GM21529 (cell line): ENCODE measurements at regions not wholly inside any gene's neighbourhood (a gene's known extent, or its start where the extent isn't known, plus 50 kb on each side); places are given as distances from the start of the nearest gene placed in this dataset.
"Not testable (repeated sequence)": the region's sequence is repeated elsewhere in the genome, so short reads cannot be mapped to it uniquely, and the experiment has no call there.

ENCODE experiments used
- ATAC-seq: cut with Tn5 transposase; IDR thresholded peaks from one replicate; pipeline ENCODE4 v1.9.1; 2021; ENCODE audit not compliant: unreplicated experiment

DNA sequence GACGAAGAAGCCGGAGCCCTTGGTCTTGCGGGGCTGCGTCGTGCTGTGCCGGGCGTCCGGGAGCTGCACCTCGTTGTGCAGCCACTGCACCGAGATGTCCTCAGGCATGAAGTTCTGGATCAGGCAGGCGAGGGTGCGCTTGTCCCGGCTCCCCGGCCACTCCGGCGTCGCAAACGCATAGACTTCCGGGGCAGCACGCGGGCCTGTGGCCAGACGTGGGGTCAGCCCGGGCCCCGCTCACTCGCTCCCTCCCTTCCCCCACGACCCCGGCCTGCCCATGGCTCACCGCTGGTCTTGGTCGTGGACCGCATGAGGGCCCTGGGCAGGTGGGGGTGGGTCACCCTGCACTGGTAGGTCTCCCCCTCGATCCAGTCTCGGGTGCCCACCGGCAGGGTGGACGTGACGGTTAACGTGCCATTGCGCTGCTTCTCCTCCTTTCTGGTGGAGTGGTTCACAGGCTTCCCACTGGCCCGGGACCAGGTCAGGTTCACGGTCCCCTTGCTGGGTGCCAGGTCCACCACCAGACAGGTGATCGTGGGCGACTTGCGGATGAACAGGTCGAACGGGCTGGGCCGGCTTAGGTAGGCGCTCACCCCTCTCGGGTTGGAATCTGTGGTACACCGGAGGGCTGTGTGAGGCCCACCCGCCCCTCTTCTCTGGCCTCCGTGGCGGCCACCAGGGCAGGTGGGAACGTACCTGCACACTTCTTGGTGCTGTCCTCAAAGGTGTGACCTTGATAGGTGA is 74.0 kb downstream of the TMEM121 start:
- not testable (repeated sequence) for ATAC-seq

DNA sequence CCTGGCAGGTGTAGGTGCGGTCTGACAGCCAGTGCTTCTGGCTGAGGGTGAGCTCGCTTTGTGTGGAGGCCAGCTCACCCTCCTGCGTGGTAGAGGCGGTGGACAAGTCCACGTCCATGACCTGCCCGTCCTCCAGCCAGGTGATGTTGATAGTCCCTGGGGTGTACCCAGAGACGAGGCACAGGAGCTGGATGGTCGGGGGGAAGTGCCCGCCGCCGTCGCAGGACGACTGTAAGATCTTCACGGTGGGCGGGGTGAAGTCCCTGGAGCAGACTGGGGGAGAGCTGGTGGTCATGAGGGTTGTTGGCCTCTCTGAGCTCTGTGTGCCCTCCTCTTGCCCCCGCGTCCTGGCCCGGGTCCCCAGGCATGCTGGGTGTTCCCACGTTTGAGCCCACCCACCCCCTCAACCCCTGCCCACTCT is 74.6 kb downstream of the TMEM121 start:
- no peak for ATAC-seq

DNA sequence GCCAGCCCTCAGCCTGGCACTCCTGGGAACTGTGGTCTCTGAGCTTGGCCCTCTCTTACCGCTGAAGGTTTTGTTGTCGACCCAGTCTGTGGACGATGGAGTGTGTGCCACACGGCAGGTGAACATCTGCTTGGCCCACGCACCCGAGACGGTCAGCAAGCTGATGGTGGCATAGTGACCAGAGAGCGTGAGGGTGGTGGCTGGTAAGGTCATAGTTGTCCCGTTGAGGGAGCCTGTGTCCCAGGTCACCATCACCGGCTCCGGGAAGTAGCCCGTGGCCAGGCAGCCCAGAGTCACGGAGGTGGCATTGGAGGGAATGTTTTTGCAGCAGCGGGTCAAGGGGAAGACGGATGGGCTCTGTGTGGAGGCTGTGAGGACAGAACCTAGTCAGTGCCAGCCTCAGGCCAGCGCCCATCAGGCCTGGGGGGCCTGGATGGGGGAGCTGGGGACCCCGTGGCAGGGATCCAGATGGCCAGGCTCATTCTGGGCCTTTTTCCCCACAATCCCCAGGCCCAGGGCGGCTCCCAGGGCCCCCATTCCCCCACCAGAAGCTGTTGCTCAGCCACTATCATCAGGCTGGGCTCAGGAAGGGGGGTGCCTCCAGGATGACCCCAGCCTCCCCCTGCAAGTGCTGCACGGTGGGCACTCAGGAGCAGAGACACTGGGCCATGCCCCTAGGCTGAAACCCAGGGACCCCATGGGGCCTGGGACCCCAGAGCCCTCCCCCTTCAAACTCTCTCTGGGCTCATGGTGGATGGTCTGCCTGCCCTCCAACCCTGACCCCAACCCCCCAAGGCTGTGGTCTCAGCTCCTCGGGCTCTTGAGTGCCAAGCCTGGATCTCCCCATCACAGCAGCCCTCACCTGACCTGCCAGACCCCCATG is 75.2 kb downstream of the TMEM121 start:
- ATAC-seq, result no peak

DNA sequence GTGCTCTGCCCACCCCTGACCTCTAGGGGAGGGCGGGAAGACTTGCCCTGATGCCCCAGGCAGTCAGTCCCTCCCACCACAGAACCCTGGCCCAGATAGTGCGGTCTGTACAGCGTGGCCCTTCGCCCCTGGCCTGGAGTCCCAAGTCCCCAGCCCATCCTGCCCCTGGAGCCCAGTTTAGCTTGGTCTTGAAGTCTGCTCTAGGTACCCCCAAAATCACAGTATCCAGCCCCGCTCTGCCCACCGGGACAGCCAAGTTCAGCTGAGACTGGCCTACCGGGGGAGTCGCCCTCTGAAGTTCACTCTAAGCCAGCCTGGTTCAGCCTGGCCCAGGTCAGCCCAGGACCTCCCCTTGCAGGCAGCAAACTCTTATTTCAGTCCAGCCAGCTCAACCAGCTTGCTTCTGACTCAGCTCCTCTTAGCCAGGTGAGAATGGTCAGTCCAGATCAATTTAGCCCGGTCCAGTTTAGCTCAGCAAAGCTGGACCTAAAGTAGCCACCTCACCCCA is 75.9 kb downstream of the TMEM121 start:
- no peak for ATAC-seq

DNA sequence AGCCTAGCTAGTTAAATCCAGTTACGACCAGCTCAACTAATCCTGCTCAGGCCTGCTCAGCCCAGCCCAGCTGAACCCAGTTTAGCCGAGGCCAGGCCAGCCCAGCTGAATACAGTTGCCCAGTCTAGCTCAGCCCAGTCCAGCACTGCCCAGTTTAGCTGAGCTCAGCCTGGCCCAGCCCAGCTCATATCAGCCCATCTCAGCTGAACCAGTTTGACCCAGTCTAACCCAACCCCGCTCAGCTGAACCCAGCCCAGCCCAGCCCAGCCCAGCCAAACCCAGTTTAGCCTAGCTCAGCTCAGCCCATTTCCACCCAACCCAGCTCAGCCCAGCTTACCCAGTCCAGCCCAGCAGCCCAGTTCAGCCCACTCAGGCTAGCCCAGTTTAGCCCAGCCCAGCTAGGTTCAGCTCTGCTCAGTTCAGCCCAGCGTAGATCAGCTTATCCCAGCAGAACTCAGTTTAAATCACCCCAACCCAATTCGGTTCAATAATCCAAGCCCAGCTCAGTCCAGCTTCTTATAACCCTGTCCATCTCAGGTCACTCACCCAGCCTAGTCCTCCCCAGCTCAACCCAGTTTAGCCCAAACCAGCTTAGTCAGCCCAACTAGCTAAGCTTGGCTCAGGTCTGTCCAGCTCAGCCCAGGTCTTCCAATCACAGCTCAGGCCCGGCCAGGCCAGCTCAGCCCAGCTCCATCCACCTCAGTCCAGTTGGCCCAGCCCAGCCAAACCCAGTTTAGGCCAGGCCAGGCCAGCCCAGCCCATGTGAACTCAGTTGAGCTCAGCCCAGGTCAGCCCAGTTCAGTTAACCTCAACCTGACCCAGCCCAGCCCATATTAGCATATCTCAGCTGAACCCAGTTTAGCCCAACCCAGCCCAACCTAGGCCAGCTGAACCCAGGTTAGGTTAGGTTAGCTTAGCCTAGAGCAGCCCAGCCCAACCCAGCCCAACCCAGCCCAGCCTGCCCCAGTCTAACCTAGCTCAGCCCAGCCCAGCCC is 76.7 kb downstream of the TMEM121 start:
- ATAC-seq, result no peak

DNA sequence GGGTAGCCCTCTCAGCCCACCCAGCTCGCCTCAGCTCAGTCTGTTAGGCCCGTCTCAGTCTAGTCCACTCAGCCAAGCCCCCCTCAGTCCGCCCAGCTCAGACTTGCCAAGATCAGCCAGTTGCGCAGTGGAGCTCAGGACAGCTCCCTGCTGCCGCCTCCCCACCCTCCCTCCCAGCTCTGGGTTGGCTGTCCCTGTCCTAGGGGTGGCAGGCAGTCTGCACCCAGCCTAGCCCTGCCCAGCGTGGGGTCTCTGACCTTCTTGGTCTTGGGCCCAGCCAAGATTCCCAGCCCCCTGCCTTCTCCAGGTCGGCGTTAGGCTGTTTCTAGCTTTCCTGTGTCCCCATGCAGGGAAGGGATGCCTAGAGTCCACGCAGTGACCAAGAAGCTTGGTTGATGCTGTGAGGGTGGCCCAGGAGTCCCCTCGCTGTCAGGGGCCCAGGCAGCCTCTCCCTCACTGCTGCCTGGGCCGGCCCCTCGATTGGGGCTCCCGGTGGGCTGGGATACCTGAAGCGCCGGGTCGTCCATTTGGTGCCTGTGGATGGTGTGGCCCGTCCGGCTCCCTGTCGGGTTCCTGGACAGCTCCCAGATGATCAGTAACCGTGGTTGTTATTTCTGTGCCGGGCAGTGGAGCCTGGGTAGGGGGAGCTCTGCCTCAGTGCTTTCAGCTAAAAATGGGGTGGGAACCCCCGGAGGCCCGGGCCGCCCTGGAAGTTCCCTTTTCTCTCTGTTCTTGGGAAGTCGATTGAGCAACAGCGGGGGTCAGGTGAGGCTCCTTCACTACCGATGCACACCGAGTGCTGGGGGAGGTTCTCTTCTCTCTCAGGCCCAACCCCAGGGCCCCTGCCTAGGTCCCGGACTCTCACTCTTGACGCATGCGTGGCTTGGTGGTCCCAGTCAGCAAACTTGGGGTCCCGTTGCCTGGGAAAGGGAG is 78.4 kb downstream of the TMEM121 start:
- not testable (repeated sequence) for ATAC-seq

DNA sequence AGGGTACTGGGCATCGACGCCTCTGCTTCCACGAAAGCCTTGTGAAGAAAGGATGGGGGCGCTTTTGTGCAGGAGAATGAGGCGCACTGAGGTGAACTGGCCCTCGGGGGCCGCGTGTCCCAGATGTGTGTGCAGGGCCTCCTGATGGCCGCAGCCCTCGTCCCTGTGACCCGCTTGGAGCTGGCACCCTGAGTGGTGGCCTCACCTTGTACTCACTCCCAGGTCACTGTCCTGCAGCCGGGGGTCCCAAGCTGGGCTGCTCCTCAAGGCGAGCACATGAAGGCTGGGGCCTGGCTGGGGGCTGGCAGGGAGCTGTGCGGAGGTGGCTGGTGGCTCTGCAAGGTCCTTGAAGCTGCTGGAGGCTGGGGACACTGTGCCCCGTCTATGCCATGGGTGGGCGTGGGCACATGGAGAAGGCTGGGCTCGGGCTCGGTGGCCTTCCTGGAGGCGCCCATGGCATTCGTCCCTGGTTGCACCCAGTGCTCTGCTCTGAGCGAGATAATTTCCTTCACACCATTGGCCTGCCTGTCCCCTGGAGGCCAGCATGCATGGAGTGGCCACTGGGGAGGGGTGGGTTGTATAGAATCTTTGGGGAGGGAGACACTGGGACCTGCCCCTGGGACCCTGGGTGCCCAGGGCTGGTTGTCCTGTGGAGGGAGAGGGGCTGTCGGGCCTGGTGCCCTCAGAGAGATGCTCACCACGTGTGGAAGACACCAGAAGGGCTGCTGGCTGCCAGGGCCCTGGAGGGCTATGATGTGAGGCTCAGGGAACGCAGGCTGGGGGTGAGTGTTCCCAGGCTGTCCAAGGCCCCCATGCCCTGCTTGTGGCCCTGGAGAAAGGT is 79.3 kb downstream of the TMEM121 start:
- no peak for ATAC-seq

DNA sequence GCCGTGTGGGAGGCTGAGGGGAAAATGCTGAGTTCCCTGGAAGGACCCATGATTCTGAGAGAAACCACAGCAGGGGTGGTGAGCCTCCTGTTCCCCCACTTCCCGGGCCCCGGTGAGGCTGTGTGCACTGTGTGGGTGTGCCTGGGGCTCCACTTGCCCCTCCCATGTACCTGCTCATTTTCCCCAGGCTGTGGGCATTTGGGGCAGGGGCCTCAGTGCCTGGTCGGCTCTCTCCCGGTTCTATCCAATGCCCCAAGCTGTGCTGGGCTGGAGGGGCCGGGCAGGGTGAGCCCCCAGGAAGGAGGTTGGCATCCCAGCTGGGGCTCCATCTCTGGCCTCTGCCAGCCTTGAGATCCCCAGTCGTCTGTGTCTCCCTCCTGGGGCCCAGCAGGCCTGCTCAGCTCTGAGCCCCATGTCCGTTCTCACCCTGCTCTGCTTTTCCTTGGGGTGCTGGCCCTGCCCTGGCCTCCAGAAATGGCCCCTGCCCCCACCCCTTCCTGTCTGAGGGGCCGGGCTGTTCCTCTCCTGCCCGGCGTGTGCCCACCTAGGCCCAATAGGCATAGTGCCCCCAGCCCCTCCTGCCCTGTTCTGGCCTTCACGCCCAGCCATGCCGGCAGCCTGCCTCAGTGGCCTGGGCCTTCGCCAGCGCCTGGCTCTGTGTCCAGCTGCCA is 80.1 kb downstream of the TMEM121 start:
- not testable (repeated sequence) for ATAC-seq

DNA sequence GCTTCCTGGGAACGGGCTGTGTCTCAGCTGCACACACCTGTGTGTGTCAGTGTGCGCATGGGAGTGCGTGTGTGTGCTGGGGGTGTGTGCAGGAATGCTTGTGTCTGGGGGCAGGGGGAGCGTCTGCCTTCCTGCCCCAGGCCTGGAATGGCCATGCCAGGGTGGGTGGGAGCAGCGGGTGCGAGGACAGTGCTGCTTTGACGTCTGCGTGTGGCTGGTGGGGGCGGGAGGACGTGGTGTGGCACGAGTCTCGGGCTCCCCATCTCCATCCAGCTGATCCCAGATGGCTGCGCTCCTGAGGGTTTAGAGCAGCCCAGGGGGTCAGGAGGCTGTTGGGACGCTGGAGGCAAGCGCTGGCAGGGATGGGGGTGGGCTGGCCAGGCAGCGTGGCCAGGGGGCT is 80.6 kb downstream of the TMEM121 start:
- not testable (repeated sequence) for ATAC-seq

DNA sequence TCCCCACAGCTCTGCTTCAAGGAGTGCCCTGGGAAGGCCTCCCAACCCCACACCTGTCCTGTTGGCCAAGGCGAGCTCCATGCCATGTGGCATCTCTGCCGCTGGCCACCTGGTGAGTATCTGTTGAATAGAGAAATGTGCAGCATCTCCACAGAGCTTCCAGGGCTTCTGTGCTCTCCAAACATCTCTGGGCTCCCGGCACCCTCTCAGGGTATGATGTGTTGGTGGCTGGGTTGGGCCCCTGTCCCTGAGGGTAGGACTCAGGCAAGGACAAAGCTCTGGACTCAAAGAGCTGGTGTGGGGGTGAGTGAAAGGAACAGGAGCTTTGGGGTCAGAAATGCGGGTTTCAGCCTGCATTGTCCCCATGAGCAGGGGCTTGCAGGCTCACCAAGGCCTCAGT is 88.6 kb downstream of the TMEM121 start:
- ATAC-seq, result not testable (repeated sequence)

DNA sequence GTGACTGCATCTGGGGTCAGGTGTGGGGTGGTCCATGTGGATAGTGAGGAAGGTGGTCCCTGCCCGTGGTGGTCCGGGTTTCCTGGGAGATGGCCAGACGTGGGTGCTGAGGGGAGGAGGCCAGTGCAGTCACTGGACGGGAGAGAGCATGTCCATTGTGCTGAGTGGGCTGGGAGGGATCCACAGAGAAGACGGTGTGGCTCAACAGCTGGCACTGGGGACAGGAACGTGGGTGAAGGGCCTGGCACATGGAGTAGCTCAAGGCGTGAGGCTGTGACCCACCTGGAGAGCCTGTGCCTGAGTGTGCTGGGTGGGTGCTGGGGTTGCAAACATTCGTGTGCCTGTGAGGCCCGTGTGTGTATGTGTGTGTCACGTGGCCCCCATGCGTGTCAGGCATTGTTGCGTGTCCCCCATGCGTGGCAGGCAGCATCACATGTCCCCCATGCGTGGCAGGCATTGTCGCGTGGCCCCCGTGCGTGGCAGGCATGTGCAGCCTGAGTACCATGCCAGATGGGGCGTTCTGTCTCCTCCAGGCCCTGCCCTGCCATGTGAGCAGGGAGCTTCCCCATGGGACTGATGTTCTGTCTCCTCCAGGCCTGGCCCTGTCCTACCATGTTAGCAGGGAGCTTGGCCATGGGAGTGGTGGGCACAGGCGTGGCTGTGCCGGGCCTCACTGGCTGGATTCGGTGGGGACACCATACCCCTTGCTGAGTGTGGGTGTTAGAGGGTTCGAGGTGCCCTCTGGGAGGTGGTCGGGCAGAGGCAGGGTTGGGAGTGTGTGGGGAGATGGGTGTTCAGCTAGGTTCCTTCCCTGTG is 89.8 kb downstream of the TMEM121 start:
- not testable (repeated sequence) for ATAC-seq

DNA sequence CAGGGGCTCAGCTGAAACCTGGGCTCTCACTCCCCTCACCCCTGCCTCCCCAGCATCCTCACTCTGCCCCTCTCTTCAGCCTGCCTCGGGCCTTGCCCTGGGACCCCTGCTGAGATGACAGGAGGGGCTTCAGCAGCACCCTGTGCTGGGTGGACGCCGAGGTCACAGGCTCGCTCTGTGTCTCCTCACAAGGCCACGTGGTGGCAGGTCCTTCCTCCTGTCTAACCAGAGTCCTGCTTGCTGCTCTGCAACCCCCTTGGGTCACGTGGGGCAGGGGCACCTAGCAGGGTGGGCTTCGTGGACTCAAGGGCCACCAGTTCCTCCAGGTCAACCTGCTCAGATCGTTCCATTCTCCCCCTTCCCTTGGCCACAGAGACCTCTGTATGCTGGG is 90.4 kb downstream of the TMEM121 start:
- ATAC-seq, result no peak

DNA sequence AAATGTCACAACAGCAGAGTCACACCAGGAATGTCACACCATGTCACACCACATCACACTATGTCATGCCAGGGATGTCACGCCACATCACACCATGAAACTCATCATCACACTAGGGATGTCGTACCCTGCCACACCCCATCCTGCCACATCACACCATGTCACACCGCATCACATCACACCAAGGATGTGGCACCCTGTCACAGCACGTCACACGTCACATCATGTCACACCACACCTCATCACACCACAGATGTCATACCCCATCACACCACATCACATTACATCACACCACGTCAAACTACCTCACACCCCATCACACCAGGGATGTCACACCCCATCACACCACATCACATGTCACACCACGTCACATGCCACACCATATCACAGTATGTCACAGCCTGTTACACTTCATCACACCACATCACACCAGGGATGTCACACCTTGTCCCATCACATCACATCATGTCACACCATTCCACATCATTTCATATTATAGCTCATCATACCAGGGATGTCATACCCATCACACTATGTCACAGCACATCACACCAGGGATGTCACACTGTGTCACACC is 90.9 kb downstream of the TMEM121 start:
- no peak for ATAC-seq

DNA sequence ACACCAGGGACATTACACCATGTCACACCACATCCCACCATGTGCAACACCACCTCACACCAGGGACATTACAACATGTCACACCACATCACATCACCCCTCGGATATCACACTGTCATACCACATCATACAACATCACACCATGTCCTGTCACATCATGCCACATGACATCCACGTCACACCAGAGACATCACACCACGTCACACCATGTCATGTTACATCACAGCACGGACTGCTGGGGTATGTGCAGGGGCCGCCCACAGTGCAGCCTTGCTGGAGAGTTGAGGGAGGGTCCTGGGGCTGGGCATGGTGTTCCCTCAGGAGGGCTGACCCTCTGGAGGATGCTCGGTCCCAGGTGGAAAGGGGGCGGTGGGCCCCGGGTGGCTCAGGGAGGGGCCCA is 91.4 kb downstream of the TMEM121 start:
- not testable (repeated sequence) for ATAC-seq

DNA sequence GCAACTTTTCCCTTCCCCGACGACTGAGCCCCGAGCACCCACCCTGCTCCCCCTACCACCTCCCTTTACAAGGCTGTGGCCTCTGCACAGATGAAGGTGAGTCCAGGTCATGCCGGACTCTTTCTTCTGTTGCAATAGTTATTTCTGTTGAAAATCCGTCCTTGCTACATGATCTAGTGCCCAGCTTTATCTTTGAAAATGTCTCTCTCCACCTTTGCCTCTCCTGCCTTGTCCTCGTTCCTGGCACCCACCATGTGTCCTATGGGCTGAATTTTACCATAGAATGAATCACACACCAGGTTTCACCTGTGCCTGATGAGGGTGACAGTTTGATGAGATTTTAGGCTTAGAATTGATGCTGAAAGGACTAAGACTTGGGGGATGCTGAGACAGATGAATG is 92.9 kb downstream of the TMEM121 start:
- not testable (repeated sequence) for ATAC-seq

DNA sequence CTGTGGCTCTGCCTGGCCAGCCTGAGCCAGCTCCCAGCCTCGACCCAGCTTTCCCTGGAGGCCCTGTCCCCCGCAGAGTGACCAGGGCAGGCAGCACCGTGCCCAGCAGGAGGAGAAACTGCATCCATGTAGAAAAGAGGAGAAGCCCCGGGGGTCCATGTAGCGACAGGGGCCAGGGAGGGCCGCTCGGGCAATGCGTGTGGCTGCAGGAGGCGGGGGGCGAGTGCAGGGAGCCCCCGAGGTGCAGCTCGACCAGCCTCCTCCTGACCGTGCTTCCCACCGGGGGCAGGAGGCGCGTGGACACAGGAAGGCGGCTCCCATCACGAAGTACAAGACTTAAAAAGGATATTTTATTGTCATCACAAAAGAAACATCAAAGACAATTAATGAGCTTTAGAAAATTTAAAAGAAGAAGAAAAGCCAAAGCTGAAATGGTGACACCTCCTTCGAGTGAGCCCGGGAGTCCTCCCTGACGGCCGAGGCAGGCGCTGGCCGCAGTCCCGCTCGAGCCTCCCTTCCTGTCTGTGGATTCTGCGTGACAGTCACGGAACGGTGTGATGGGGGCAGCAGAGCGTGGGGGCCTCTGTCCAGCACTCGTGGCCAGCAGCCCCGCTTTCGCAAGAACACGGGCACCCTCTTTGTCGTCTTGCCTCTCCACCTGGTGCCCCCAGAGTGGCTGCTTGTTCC is 93.9 kb downstream of the TMEM121 start:
- ATAC-seq, result not testable (repeated sequence)
